Activated CD8-positive, alpha-beta T cell treated with anti-CD3 and anti-CD28 coated beads, Interleukin-2, amount 10 ng/mL, durations not matched to agents 7 days and 5 days (primary cell): ENCODE measurements at regions not wholly inside any gene's neighbourhood (a gene's known extent, or its start where the extent isn't known, plus 50 kb on each side); places are given as distances from the start of the nearest gene placed in this dataset.

Experiments
- ATAC-seq: fragments of 150-1000 bp; cut with Tn5 transposase; one replicate; pipeline ENCODE4 v1.10.0; 2021; ENCODE audit warnings: moderate library complexity
- CTCF ChIA-PET: fragments of 350-600 bp; sonication (Branson Sonifier 250); formaldehyde crosslinking; loops from one replicate; lab custom pipeline; 2021; ENCODE audit warnings: antibody characterized with exemption; lab: Charles Lee
- POLR2A ChIA-PET: fragments of 350-600 bp; sonication (Branson Sonifier 250); formaldehyde crosslinking; loops from one replicate; lab custom pipeline; 2021; ENCODE audit warnings: antibody characterized with exemption; lab: Charles Lee
- DNase-seq: peaks from one replicate; pipeline ENCODE4 v3.0.0-alpha.2; 2020
- H3K27ac Mint-ChIP-seq: one replicate; pipeline ENCODE4 v1.8.0; 2021; ENCODE audit warnings: mild to moderate bottlenecking, mixed read lengths
- H3K27me3 Mint-ChIP-seq: one replicate; pipeline ENCODE4 v1.8.0; 2021; ENCODE audit warnings: low read depth, mixed read lengths
- H3K36me3 Mint-ChIP-seq: one replicate; pipeline ENCODE4 v1.8.0; 2021; ENCODE audit warnings: low read depth, mixed read lengths
- H3K4me1 Mint-ChIP-seq: one replicate; pipeline ENCODE4 v1.8.0; 2021; ENCODE audit warnings: low read depth, mixed read lengths
- H3K4me3 Mint-ChIP-seq: one replicate; pipeline ENCODE4 v1.8.0; 2021; ENCODE audit warnings: mild to moderate bottlenecking, mixed read lengths
- H3K9me3 Mint-ChIP-seq: one replicate; pipeline ENCODE4 v1.8.0; 2022; ENCODE audit warnings: mixed read lengths; ENCODE audit not compliant: insufficient read depth

GRCh38 chr16:56140645-56141044, 50.6 kb upstream of the GNAO1 start:
- H3K9me3 Mint-ChIP-seq, result no peaks in the 10 kb centered on the region
- DNase-seq, result no peak
- CTCF ChIA-PET, result no interaction called here
- H3K4me1 Mint-ChIP-seq, result peaks cover 5% of the 10 kb centered on the region
- no peak overlapping the region for H3K27ac Mint-ChIP-seq
- H3K36me3 Mint-ChIP-seq, result no peaks in the 10 kb centered on the region
- ATAC-seq, result no peak
- no peak overlapping the region for H3K4me3 Mint-ChIP-seq
- POLR2A ChIA-PET, result no interaction called here
- peaks cover 38% of the 10 kb centered on the region for H3K27me3 Mint-ChIP-seq

- POLR2A ChIA-PET, result no interaction called here
- H3K27ac Mint-ChIP-seq, result no peak overlapping the region
- H3K4me1 Mint-ChIP-seq, result peaks cover 5% of the 10 kb centered on the region
- H3K36me3 Mint-ChIP-seq, result no peaks in the 10 kb centered on the region
- CTCF ChIA-PET, result no interaction called here
- DNase-seq, result no peak
- no peaks in the 10 kb centered on the region for H3K9me3 Mint-ChIP-seq
- peaks cover 34% of the 10 kb centered on the region for H3K27me3 Mint-ChIP-seq
- no peak overlapping the region for H3K4me3 Mint-ChIP-seq
- ATAC-seq, result no peak
Measured at GRCh38 chr16:56137269-56137668, 54.0 kb upstream of the GNAO1 start.

GRCh38 chr16:56136256-56136655, 55.0 kb upstream of the GNAO1 start:
- ChIA-PET CTCF (no interaction called here), POLR2A (interaction anchor here (0.5 kb wide), 1 partner anchor 247 kb away, joined by 3 read pairs; no protein-coding TSS in a partner anchor)
- DNase-seq, result no peak
- peaks cover 5% of the 10 kb centered on the region for H3K4me1 Mint-ChIP-seq
- no peak overlapping the region for H3K27ac Mint-ChIP-seq
- ATAC-seq, result no peak
- peaks cover 38% of the 10 kb centered on the region for H3K27me3 Mint-ChIP-seq
- H3K9me3 Mint-ChIP-seq, result no peaks in the 10 kb centered on the region
- no peak overlapping the region for H3K4me3 Mint-ChIP-seq
- H3K36me3 Mint-ChIP-seq, result no peaks in the 10 kb centered on the region

- ChIA-PET CTCF (no interaction called here), POLR2A (no interaction called here)
- no peak overlapping the region for H3K4me3 Mint-ChIP-seq
- ATAC-seq (no peak), DNase-seq (no peak)
- peaks cover 44% of the 10 kb centered on the region for H3K27me3 Mint-ChIP-seq
- no peak overlapping the region for H3K27ac Mint-ChIP-seq
- H3K36me3 Mint-ChIP-seq, result no peaks in the 10 kb centered on the region
- no peaks in the 10 kb centered on the region for H3K9me3 Mint-ChIP-seq
- peaks cover 5% of the 10 kb centered on the region for H3K4me1 Mint-ChIP-seq
Measured at GRCh38 chr16:56134790-56135189, 56.5 kb upstream of the GNAO1 start.

GRCh38 chr16:56125922-56126321, 65.4 kb upstream of the GNAO1 start:
- Mint-ChIP-seq H3K4me1 (no peaks in the 10 kb centered on the region), H3K27ac (no peak overlapping the region), H3K4me3 (no peak overlapping the region), H3K9me3 (no peaks in the 10 kb centered on the region), H3K36me3 (no peaks in the 10 kb centered on the region), H3K27me3 (peaks cover 35% of the 10 kb centered on the region)
- ATAC-seq (no peak), DNase-seq (no peak)
- CTCF ChIA-PET, result no interaction called here
- POLR2A ChIA-PET, result no interaction called here

DNA sequence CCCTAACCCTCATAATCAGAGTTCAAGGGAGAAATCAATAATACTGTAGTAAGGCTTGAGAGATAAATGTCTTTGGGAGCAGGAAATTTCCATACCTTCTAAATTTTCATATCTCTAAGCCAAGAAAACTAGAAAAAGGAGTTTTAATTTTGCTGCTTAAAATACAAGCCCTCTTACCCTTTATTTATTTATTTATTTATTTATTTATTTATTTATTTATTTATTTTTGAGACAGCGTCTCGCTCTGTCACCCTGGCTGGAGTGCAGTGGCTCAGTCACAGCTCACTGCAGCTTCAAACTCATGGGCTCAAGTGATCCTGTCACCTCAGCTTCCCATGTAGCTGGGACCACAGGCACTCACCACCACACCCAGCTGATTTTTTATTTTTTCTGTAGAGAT, 69.0 kb upstream of the GNAO1 start:
- ChIA-PET CTCF (interaction anchor here (1.0 kb wide), 1 partner anchor 80 kb away, joined by 3 read pairs; no protein-coding TSS in a partner anchor), POLR2A (no interaction called here)
- ATAC-seq (no peak), DNase-seq (no peak)
- no peaks in the 10 kb centered on the region for H3K9me3 Mint-ChIP-seq
- peaks cover 5% of the 10 kb centered on the region for H3K4me1 Mint-ChIP-seq
- H3K27me3 Mint-ChIP-seq, result peaks cover 19% of the 10 kb centered on the region
- no peak overlapping the region for H3K27ac Mint-ChIP-seq
- H3K4me3 Mint-ChIP-seq, result no peak overlapping the region
- H3K36me3 Mint-ChIP-seq, result no peaks in the 10 kb centered on the region

GRCh38 chr16:56121156-56121500, 70.2 kb upstream of the GNAO1 start:
- Mint-ChIP-seq H3K36me3 (no peaks in the 10 kb centered on the region), H3K27ac (no peak overlapping the region), H3K27me3 (peaks cover 22% of the 10 kb centered on the region), H3K4me1 (peaks cover 5% of the 10 kb centered on the region), H3K9me3 (no peaks in the 10 kb centered on the region), H3K4me3 (no peak overlapping the region)
- DNase-seq (no peak), ATAC-seq (no peak)
- ChIA-PET POLR2A (no interaction called here), CTCF (interaction anchor here (0.9 kb wide), 1 partner anchor 10 kb away, joined by 3 read pairs; no protein-coding TSS in a partner anchor)

DNA sequence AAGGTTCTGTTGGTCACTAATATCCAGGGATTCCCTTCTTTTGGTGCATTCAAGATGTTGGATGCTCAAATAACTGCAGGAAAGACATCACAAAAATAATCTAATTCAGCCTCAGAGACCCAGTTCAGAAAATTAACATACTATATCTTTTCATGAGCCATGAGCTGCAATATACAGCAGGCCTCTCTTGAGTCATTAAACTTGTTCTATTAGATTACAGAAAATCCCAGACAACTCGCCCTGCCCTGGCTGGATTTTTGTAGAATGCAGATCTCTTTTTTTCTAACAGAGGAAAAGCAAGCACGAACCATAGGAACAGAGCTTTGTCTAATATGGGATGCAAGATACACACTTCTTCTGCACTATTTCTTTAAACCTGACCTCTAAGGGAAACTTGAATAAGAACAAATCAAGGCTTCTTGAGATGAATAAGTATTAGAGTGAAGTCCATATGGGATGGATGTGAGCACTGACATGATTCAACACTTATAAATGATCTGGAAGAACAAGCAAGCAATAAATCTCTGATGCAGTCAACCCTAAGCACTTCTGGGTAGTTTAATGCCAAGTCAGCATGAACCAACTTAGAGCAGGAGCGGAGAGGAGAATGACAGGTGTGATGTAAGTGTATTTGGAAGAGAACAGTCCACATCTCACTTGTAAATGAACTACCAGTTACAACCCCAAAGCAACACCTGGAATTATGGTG, 70.7 kb upstream of the GNAO1 start:
- Mint-ChIP-seq H3K4me1 (peaks cover 5% of the 10 kb centered on the region), H3K27me3 (peaks cover 26% of the 10 kb centered on the region), H3K27ac (no peak overlapping the region), H3K4me3 (no peak overlapping the region), H3K9me3 (no peaks in the 10 kb centered on the region), H3K36me3 (no peaks in the 10 kb centered on the region)
- no peak for ATAC-seq
- CTCF ChIA-PET, result no interaction called here
- DNase-seq, result no peak
- POLR2A ChIA-PET, result no interaction called here

GRCh38 chr16:56119133-56119532, 72.2 kb upstream of the GNAO1 start:
- no peaks in the 10 kb centered on the region for H3K9me3 Mint-ChIP-seq
- no peak overlapping the region for H3K27ac Mint-ChIP-seq
- no peaks in the 10 kb centered on the region for H3K36me3 Mint-ChIP-seq
- no peak for DNase-seq
- peaks cover 17% of the 10 kb centered on the region for H3K27me3 Mint-ChIP-seq
- no peak for ATAC-seq
- ChIA-PET POLR2A (no interaction called here), CTCF (no interaction called here)
- peaks cover 5% of the 10 kb centered on the region for H3K4me1 Mint-ChIP-seq
- H3K4me3 Mint-ChIP-seq, result no peak overlapping the region

GRCh38 chr16:56116577-56116964, 74.7 kb upstream of the GNAO1 start:
- Mint-ChIP-seq H3K27ac (no peak overlapping the region), H3K27me3 (peaks cover 18% of the 10 kb centered on the region), H3K36me3 (no peaks in the 10 kb centered on the region), H3K9me3 (no peaks in the 10 kb centered on the region), H3K4me3 (no peak overlapping the region), H3K4me1 (peaks cover 5% of the 10 kb centered on the region)
- POLR2A ChIA-PET, result no interaction called here
- ATAC-seq (no peak), DNase-seq (no peak)
- CTCF ChIA-PET, result no interaction called here

- CTCF ChIA-PET, result no interaction called here
- Mint-ChIP-seq H3K9me3 (no peaks in the 10 kb centered on the region), H3K36me3 (no peaks in the 10 kb centered on the region), H3K4me3 (no peak overlapping the region), H3K4me1 (peaks cover 5% of the 10 kb centered on the region), H3K27ac (no peak overlapping the region), H3K27me3 (peaks cover 20% of the 10 kb centered on the region)
- POLR2A ChIA-PET, result no interaction called here
- ATAC-seq (no peak), DNase-seq (no peak)
Measured at GRCh38 chr16:56115817-56116576, 75.3 kb upstream of the GNAO1 start.

- Mint-ChIP-seq H3K4me1 (no peaks in the 10 kb centered on the region), H3K27ac (no peak overlapping the region), H3K36me3 (no peaks in the 10 kb centered on the region), H3K27me3 (peaks cover 27% of the 10 kb centered on the region), H3K9me3 (no peaks in the 10 kb centered on the region), H3K4me3 (no peak overlapping the region)
- ChIA-PET POLR2A (no interaction called here), CTCF (no interaction called here)
- ATAC-seq (no peak), DNase-seq (no peak)
Measured at GRCh38 chr16:56113223-56113622, 78.1 kb upstream of the GNAO1 start.
